ENCODE measurements at regions not wholly inside any gene's neighbourhood (a gene's known extent, or its start where the extent isn't known, plus 50 kb on each side); places are given as distances from the start of the nearest gene placed in this dataset.

- Histone ChIP-seq H3K4me1 (no peaks in the 10 kb centered on the region), H3K4me3 (no peak overlapping the region), H3K36me3 (no peaks in the 10 kb centered on the region), H3K9me3 (no peaks in the 10 kb centered on the region), H3K27ac (no peak overlapping the region), H3K27me3 (no peaks in the 10 kb centered on the region)
- intact Hi-C loops (cut with DNase I; ENCODE audit: low total_unique reads) = no loop called here
- DNase-seq = no peak
- no peak for TF ChIP-seq CTCF (IDR thresholded peaks at IDR 0.05)
Measured at GRCh38 chr1:194684636-194685035, 1498.2 kb upstream of the B3GALT2 start.

- TF ChIP-seq CTCF (IDR thresholded peaks at IDR 0.05) = no peak
- intact Hi-C loops (cut with DNase I; ENCODE audit: low total_unique reads) = no loop called here
- Histone ChIP-seq H3K36me3 (no peaks in the 10 kb centered on the region), H3K4me3 (no peak overlapping the region), H3K4me1 (no peaks in the 10 kb centered on the region), H3K9me3 (no peaks in the 10 kb centered on the region), H3K27me3 (no peaks in the 10 kb centered on the region), H3K27ac (no peak overlapping the region)
- no peak for DNase-seq
Measured at GRCh38 chr1:194658090-194658439, 1471.7 kb upstream of the B3GALT2 start.

- no peak for DNase-seq
- TF ChIP-seq CTCF (IDR thresholded peaks at IDR 0.05) = no peak
- Histone ChIP-seq H3K36me3 (no peaks in the 10 kb centered on the region), H3K4me3 (no peak overlapping the region), H3K9me3 (no peaks in the 10 kb centered on the region), H3K4me1 (no peaks in the 10 kb centered on the region), H3K27me3 (no peaks in the 10 kb centered on the region), H3K27ac (no peak overlapping the region)
- intact Hi-C loops (cut with DNase I; ENCODE audit: low total_unique reads) = no loop called here
Measured at GRCh38 chr1:194654956-194655355, 1468.5 kb upstream of the B3GALT2 start.

- H3K4me1 ChIP-seq = no peaks in the 10 kb centered on the region
- no peaks in the 10 kb centered on the region for H3K9me3 ChIP-seq
- DNase-seq = no peak
- no peaks in the 10 kb centered on the region for H3K27me3 ChIP-seq
- intact Hi-C loops (cut with DNase I; ENCODE audit: low total_unique reads) = no loop called here
- no peak for TF ChIP-seq CTCF (IDR thresholded peaks at IDR 0.05)
- H3K4me3 ChIP-seq = no peak overlapping the region
- no peaks in the 10 kb centered on the region for H3K36me3 ChIP-seq
- no peak overlapping the region for H3K27ac ChIP-seq
Measured at GRCh38 chr1:194653385-194653784, 1467.0 kb upstream of the B3GALT2 start.

- intact Hi-C loops (cut with DNase I; ENCODE audit: low total_unique reads) = no loop called here
- Histone ChIP-seq H3K4me3 (no peak overlapping the region), H3K27ac (no peak overlapping the region), H3K9me3 (no peaks in the 10 kb centered on the region), H3K27me3 (no peaks in the 10 kb centered on the region), H3K36me3 (no peaks in the 10 kb centered on the region), H3K4me1 (no peaks in the 10 kb centered on the region)
- DNase-seq = no peak
- TF ChIP-seq CTCF (IDR thresholded peaks at IDR 0.05) = no peak
Measured at GRCh38 chr1:194647118-194647517, 1460.7 kb upstream of the B3GALT2 start.

GRCh38 chr1:194644528-194644927 is 1458.1 kb upstream of the B3GALT2 start:
- no peak for DNase-seq
- H3K36me3 ChIP-seq = no peaks in the 10 kb centered on the region
- no peaks in the 10 kb centered on the region for H3K4me1 ChIP-seq
- no peaks in the 10 kb centered on the region for H3K27me3 ChIP-seq
- intact Hi-C loops (cut with DNase I; ENCODE audit: low total_unique reads) = no loop called here
- H3K4me3 ChIP-seq = no peak overlapping the region
- H3K9me3 ChIP-seq = peaks cover 0 to 7% (median 0%) of the 10 kb centered on the region in 3 donors
- no peak overlapping the region for H3K27ac ChIP-seq
- TF ChIP-seq CTCF (IDR thresholded peaks at IDR 0.05) = no peak

All from tibial artery (tissue), 4 donors.